GM21576 (cell line): ENCODE measurements at regions not wholly inside any gene's neighbourhood (a gene's known extent, or its start where the extent isn't known, plus 50 kb on each side); places are given as distances from the start of the nearest gene placed in this dataset.

Experiments used
- ATAC-seq: cut with Tn5 transposase; IDR thresholded peaks from one replicate; pipeline ENCODE4 v1.9.1; 2021; ENCODE audit warnings: mild to moderate bottlenecking, moderate library complexity; ENCODE audit not compliant: unreplicated experiment

DNA sequence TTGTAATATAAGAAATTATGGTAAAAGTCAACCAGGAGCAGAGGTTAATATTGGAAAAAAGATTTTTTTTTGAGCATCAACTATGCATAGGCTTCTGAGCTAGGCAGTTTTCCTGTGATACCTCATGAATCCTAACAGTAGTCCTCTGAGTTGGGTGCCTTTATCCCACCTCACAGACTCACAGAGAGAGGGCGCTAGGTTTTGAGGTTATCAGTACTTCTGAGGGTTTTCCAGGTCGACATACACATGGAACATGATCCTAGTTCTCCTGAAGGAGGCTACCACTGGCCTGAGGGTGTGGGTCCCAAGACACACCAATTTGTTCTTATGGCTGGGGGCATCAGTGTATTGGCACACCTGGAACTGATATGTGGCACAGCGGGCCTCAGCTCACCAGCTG is 358.8 kb upstream of the JAG1 start:
- ATAC-seq: no peak

DNA sequence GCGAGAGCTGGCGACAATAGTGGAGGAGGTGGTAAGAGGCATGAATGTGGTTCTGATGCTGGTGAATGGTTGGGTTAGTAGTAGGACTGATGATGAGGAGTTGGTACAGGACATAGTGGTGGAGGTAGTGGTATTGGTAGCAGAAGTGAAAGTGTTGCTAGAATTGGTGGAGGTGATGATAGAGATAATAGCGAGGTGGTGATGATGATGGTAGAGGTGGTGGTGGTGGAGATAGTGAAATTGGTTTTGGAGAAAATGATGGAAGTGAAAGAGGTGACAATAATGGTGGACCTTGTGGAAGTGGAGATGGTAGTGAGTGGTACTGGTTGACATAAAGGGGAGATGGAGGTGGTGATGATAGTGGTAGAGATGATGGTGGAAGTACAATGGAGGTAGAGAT is 360.2 kb upstream of the JAG1 start:
- no peak for ATAC-seq

DNA sequence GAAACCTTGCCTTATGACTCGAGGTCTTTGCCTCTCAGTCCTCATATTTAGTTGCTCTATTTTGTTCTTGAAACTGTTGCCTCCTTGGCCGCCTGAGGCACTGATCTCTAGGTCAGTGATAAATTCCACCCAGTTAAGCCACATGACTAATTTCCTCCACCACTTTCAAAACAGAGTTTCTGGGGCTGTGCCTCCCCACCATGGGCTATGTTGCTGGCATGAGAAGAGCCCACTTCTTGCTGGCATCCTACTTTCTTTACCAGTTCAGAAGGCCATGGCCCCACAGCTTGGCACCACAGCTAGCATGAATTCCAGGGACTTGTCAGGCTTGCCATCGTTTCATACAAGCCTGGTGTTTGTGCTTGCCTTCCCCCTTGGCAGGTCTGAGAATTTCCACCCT is 361.4 kb upstream of the JAG1 start:
- ATAC-seq: no peak

DNA sequence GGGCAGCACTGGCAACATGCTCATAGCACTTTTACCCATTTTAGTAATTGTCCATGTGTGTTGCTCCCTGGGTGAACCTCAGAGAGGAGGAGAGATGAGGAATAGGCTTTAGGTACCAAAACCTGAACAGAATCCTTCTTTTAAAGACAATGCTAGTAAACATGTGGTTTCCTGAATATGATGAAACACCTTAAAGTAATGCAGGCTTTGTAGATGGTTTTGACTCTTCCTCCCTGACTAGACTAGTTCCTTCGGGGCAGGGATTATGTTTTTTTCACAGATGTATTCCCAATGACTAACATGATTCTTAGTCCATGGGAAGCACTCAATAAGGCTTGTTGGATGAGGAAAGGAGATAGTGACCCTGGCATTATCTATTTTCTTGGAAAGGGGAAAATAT is 367.6 kb upstream of the JAG1 start:
- ATAC-seq: no peak

DNA sequence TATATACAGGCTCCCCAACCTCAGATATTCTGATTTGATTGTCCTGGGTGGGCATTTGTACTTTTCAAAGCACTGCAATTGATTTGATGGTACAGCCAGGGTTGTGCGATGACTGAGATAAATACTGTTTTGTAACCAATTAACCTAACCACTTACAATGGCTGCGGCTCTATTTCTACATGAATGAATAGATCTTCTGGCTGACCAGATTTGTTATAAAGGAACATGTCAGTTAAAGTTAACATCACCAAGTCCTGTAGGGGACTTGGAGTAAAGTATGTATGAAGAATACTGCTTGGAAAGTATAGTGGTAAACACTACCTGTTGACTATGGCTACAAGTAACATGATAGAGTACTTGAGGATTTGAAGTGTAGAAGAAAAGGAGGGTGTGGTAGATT is 369.2 kb upstream of the JAG1 start:
- no peak for ATAC-seq

DNA sequence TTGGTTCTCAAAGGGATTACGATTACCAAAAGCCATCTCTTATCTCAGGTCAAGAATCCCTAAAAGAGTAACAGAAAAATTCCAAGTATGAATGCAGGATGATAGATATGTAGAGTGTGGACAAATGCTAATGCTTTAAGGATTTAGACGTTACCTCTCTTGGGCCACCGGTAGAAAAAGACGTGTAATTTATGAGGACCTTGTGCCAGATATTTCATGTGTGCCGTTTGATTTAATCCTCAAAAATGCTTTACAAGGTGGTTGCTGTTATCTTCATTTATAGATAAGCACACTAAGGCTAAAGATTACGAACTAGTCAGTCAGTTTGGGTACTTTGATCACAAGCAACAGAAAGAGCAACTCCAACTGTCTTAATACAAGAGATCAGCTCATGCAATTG is 370.8 kb upstream of the JAG1 start:
- no peak for ATAC-seq

DNA sequence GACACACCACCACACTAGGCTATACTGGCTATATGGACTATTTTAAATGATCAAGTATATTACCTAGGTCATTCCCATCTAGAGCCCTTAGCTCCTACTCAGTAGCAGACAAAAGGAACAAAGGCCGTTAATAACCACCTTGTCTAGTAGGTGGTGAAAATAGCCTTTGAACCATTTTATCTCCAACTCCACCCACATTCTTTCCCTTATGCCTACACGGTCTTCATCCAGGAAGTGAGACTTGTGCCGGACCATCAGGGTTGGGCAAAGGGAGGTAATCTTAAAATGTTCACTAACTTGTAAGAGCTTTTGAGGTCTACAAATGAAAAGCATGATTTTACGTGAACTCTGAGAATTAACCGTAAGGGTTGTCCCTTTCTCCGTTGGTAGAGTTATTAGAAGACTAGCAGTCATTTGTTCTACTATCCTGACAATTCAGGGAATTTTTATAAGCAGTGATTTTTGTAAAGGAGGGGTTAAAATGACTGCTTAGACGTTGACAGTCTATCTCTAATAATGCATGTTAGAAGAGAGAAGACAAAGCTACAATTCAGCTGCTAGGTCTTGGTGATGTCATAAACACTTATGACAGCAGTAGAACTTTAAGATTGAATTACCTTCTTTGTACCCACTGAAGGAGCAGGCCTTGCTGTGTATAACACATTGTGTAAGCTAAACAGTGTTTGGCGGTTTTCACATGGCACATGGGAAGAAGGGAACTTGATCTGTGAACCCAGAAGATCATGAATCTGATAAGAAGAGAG is 371.8 kb upstream of the JAG1 start:
- no peak for ATAC-seq

DNA sequence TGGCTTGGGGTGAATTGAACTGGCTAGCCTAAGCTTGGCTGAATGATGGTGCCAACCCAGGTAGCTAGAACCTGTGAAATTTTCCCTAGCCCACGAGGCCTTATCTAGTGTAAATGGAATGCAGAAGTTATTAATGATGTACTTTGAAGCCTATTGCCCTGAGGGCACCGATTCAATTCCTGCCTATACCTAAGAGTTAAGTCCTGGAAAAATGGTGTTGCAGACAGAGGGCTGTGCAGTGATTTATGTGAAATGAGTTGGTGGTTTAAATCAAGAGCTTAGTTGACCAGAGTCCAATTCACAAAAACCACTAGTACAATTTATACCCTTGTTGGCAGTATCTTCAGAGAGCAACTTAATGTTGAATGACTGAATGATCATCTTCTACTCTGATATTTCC is 373.8 kb upstream of the JAG1 start:
- no peak for ATAC-seq

DNA sequence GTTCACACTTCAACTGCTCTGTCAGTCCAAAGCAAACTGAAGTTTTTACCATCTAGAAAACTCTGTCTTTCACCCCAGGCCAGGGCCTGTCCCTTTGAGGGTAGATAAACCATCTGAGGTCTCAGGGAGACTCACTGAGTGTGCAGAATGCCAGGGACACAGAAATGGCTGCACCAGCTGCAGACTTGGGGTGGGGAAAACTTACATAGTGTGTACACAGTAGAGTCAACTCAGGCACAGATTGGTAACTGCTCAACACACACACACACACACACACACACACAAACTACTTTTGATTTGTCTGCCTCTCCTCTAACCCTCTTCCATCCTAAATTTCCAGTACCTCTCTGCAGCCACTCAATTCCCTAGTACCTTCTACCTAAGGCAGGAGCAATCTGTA is 374.9 kb upstream of the JAG1 start:
- ATAC-seq: no peak

DNA sequence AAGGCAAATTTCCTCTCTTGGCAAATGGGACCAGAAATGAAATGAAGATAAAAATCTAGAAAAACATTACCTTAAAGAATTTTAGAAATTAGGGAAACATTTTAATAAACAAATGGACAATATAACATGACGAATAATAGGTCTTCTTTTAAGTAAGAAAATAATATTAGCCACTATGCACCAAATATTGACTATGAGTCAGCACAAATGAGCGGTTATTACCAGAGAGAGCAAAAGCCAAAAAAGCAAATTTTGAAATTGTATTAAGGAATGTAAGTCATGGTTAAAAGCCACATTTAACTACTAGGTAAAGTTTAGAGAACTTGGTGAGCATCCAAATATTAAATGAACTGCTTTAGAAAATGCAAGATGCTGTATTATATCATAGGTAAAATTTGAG is 376.6 kb upstream of the JAG1 start:
- no peak for ATAC-seq

DNA sequence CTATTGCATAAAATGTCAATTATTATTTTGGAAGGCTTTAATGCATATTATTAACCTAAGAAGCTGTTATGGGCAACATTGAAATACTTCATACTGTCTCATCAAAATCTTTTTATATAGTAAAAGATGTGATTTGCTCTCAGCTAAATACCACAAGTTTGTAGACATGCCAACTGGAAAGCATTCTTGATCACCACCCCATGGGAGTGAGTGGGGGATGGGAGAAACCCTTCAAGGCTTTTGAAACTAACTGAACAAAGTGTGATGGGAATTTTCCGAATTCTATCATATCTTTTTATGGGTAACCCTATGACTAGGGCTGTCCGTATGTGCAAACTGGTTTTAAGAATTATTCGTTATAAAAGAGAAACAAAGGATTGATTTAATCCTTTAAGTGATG is 377.3 kb upstream of the JAG1 start:
- ATAC-seq: no peak

DNA sequence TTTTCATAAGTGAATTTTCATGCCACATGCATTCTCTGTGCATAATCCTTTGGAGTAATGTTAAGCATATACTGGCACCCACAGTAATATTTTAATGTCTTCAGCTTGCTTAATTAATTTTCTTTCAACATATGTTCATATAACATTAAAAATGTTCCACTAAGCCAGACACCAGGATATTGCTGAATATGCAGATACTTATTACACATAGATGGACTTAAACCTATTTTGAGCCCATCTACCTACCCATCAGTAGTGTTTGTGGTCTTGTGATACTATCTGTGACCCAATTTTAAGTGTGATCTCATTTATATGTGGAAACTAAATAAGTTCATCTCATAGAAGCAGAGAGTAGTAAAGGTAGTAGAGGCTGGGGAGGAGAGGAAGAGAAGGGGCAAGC is 379.5 kb upstream of the JAG1 start:
- ATAC-seq: no peak

DNA sequence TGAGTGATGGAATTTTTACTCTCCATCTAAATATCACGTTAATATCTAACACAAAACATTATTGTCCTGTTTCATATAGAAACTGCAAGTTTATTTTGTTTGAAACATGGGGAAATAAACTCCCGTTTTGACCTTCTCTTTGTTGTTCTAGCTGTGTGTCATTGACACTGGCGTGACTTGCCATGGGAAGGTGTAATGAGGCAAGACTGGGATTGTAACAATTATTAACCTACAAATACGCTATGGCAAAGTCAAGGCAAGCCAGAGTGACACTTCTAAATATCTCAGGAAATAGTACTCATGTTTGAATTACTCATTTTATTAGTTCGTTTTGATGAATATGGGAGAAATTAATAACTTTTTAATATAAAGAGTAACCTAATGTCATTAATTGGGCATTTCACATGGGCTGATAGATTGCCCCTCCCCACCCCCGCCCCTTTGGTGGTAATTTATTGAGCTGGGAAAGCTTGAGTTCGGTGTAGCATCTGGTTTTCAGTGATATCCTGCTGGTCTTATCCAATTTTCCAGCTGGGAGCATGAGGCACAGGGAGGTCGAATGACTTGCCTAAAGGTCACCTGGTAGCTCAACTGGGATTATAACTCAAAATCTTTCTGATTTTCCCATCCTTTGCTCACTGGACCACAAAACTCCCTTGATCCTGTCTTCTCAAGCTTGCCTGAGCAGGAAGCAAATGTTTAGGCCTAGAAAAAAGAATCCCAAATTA is 380.6 kb upstream of the JAG1 start:
- no peak for ATAC-seq

DNA sequence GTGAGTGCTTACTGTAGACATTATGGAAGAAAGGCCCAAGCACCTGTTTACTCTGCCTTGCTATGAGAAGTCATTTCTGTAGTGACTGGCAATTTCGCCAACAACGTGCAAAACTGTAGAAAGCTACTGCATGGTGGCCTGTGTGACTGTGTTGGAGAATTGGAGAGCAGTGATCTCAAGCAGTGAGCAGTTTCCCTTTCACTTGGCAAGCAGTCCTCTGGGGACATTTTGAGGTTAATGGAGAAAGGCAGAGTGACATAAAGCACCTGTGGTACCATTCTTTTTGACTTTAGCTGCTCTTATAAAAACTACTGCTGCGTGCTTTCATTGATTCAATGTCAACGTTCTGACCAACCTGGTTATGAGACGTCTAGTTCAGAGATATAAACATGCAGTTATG is 382.6 kb upstream of the JAG1 start:
- ATAC-seq: no peak

DNA sequence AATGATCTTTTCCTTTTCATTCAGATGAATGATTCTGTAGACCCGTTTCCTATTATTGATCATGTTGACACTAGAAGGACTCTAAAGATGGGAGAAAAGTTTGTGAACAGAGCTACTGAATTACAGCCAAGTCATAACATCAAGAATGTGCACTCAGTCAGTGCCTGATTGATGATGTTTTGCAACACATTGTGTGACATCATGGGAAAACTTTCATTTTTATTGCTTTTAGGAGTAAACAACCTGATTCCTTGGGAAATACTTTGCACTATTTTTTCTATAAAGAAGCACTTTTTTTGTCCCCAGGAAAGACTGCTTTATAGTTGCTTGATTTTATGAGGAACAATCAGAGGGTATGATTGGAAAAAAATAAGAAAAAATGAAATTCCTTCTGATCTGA is 383.8 kb upstream of the JAG1 start:
- no peak for ATAC-seq

DNA sequence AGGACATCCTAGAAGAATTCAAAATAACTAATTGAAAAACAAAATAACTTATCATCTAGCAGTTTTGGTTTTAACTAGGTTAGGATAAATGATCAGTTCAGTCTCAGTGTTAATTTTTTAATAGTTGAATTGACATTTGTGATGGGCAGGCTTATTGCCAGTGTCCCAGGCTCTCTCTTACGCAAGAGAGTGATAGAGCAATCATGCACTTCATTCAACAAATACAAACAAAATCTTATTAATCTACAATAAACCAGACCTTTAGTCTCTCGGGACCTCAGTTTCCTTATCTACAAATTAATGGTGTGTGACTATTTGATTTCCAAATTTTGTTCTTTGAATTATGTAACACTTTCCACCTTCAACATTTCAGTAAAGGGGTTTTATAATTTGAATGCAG is 385.9 kb upstream of the JAG1 start:
- ATAC-seq: no peak

DNA sequence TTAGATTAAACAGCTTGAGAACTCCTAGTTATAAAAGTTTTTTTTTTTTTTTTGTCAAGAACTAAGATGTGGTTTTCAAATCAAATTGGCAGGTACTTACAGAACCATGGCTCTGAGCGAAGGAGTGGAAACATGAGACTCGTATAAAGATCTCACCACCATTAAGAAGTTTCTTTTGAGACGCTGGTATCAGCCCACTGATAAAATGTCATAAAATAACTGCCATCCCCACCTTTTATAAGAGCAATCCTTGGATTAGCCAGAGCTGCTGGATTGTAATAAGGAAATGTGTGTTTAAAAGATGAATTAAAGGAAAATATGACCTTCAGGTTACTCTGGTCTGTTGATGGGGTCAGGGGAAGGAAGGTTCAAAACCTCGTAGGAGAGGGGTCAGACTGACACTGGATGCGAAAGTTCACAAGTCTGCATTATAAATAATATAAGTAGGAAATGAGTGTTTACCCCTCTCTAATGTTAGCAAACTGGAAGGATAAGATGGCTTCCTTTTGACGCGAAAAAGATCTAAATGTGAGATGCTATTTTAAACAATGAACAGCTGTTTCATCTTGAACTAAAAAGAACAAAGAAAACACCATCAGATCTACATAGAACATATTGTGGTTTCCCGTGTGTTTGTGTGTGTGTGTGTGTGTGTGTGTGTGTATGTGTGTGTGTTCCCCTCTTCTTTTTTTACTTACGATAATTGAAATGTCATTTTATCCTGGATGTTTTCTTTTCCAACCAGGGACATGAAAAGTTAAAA is 386.8 kb upstream of the JAG1 start:
- no peak for ATAC-seq

DNA sequence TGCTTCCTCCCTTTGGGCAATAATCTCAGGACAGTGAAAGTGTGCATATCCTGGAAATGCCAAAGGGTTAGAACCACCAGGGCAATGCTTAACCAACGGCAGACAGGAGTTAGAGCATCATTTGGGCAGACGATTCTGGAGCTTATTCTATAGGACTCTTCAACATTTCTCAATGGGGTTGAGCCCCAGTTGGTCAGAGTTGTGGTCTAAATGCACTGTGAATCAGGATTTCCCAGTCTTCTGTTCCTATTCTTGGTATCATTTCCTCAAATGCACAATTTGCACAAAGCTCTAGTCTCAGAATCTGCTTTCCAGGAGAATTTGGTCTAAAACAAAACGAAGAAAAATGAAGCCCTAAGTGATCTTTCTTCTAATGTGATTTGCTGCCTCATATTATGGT is 389.6 kb upstream of the JAG1 start:
- ATAC-seq: no peak

DNA sequence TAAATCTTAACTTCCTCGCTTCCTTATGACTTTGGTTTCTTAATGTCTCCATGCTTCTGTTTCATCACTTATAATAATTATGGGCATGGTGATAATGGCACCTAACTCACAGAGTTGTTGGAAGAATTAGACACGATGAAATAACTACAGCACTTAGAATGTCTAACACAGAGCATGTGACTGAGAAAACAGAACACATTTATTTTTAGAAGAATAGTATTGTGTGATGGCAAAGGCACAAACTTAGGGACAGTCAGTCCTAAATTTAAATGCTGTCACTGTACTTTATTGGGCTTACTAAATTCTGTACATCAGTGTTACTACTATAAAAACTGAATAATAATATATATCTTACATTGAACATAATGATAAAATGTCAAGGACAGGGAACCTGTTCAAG is 391.1 kb upstream of the JAG1 start:
- no peak for ATAC-seq

DNA sequence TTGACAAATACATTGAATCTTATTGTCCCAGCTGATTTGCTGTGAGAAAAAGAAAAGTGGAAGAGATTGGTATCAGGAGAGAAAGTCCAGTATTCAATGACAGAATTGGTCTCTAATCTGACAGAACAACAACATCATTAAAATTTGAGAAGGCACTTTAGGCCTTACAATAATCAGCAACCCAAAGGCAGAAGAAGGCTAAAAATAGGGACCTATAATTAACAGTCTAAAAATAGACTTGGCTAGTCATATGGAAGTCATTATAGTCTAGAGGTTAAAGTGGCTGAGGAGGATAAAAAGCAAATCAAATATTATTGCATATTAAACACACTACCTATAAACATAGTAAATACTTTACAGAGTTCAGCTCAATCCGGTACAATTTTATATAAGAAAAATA is 393.6 kb upstream of the JAG1 start:
- ATAC-seq: no peak

DNA sequence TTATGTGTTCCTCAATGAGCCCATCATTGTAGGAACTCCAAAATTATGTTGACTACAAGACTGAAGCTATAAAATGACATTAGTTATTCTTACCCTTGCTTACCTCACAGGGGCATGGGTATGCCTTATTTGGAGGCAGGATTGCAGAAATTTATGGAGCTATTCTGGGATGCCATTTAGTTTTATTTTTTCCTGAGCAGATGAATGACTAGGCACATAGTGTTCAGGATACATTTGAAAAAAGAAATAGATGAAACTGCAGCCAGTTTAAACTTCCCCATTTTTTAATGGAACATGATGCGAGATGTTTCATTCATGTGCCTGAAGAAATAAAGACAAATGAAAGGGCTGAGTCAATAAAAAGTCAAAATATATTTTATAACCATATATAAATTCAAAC is 399.2 kb upstream of the JAG1 start:
- no peak for ATAC-seq
